Neural progenitor cell (in vitro differentiated cells): ENCODE measurements at regions not wholly inside any gene's neighbourhood (a gene's known extent, or its start where the extent isn't known, plus 50 kb on each side); places are given as distances from the start of the nearest gene placed in this dataset.

Experiments
- CTCF ChIP-seq: fragments of 200-600 bp; sonication (generic); IDR thresholded peaks from 2 replicates; pipeline ENCODE4 v1.5.1; 2017; ENCODE audit warnings: antibody characterized with exemption, mild to moderate bottlenecking
- EZH2 ChIP-seq: fragments of 200-600 bp; sonication (generic); IDR thresholded peaks from 2 replicates; pipeline ENCODE4 v1.6.1; 2017; ENCODE audit warnings: antibody characterized with exemption, mild to moderate bottlenecking, moderate library complexity
- EZH2phosphoT487 ChIP-seq: fragments of 200-600 bp; sonication (generic); IDR thresholded peaks from 2 replicates; pipeline ENCODE4 v1.6.1; 2017; ENCODE audit warnings: antibody characterized with exemption

DNA sequence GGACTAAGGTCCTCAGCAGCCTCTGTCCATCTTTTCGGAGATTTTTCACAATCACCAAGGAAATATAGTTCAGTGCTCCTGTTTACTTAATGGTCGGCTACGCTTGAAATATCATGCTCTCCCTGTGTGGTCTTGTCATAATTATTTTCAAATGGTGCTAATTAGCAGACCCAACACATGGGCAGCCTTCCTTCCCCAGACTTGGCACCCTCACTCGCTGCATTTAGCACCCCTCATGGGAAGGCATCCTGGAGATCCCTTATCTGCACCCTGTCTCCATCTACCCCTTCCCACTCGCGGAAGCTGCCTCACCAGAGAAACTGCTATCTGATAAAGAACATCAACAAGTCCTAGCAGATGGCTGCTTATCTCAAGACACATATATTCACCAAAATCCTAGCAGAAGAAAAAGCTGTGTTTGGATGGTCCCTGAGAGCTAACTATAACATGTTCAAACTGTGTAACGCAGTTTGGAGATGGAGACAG is 131.0 kb upstream of the ESR1 start:
- TF ChIP-seq CTCF (no peak), EZH2 (no peak), EZH2phosphoT487 (no peak)
